WTC11 (cell line): ENCODE measurements at regions not wholly inside any gene's neighbourhood (a gene's known extent, or its start where the extent isn't known, plus 50 kb on each side); places are given as distances from the start of the nearest gene placed in this dataset.

ENCODE experiments used
- ATAC-seq: fragments of 200-7000 bp; cut with Tn5 transposase; 2 replicates; pipeline ENCODE4 v1.10.0; 2021; ENCODE audit warnings: mild to moderate bottlenecking, moderate library complexity
- CTCF ChIA-PET: fragments of 300-600 bp; sonication (Branson Sonifier 250); formaldehyde crosslinking; loops from one replicate; lab custom pipeline; 2021; ENCODE audit warnings: antibody characterized with exemption; lab: Charles Lee
- POLR2A ChIA-PET: fragments of 350-600 bp; sonication (Branson Sonifier 250); formaldehyde crosslinking; loops from one replicate; lab custom pipeline; 2021; ENCODE audit warnings: antibody characterized with exemption; lab: Charles Lee
- DNase-seq: peaks from one replicate; pipeline ENCODE4 v3.0.0; 2021; ENCODE audit warnings: low spot score
- H3K27ac Mint-ChIP-seq: 2 replicates; pipeline ENCODE4 v1.8.0; 2021; ENCODE audit warnings: mixed read lengths
- H3K27me3 Mint-ChIP-seq: 2 replicates; pipeline ENCODE4 v1.8.0; 2021; ENCODE audit warnings: low read depth, mild to moderate bottlenecking, moderate library complexity, mixed read lengths
- H3K36me3 Mint-ChIP-seq: 2 replicates; pipeline ENCODE4 v1.8.0; 2021; ENCODE audit warnings: mixed read lengths
- H3K4me1 Mint-ChIP-seq: 2 replicates; pipeline ENCODE4 v1.8.0; 2022; ENCODE audit warnings: mixed read lengths
- H3K4me3 Mint-ChIP-seq: 2 replicates; pipeline ENCODE4 v1.8.0; 2021; ENCODE audit warnings: mild to moderate bottlenecking, moderate library complexity, mixed read lengths
- H3K9me3 Mint-ChIP-seq: 2 replicates; pipeline ENCODE4 v1.8.0; 2021; ENCODE audit warnings: mixed read lengths
- ELF4 ChIP-seq: sonication (generic); formaldehyde crosslinking; IDR thresholded peaks from 2 replicates; pipeline ENCODE4 v1.8.1; 2022; ENCODE audit warnings: low read depth, mild to moderate bottlenecking, moderate library complexity, missing genetic modification reagents
- ESRRA ChIP-seq: sonication (generic); formaldehyde crosslinking; IDR thresholded peaks from 2 replicates; pipeline ENCODE4 v1.8.1; 2022; ENCODE audit warnings: mild to moderate bottlenecking, missing genetic modification reagents, borderline replicate concordance
- FOXK1 ChIP-seq: sonication (generic); formaldehyde crosslinking; IDR thresholded peaks from 2 replicates; pipeline ENCODE4 v1.8.0; 2022; ENCODE audit warnings: mild to moderate bottlenecking, moderate library complexity, missing genetic modification reagents
- FOXP1 ChIP-seq: sonication (generic); formaldehyde crosslinking; IDR thresholded peaks from 2 replicates; pipeline ENCODE4 v1.8.0; 2022; ENCODE audit warnings: missing genetic modification reagents, mild to moderate bottlenecking, moderate library complexity, borderline replicate concordance
- GABPB1 ChIP-seq: sonication (generic); formaldehyde crosslinking; IDR thresholded peaks from 2 replicates; pipeline ENCODE4 v1.8.1; 2023; ENCODE audit warnings: mild to moderate bottlenecking, missing genetic modification reagents
- MXD4 ChIP-seq: fragments of 250-450 bp; sonication (Bioruptor Pico); IDR thresholded peaks from 2 replicates; pipeline ENCODE4 v1.8.0; 2021; ENCODE audit warnings: mild to moderate bottlenecking, moderate library complexity, borderline replicate concordance
- MYBL2 ChIP-seq: sonication (generic); formaldehyde crosslinking; IDR thresholded peaks from 2 replicates; pipeline ENCODE4 v1.8.1; 2023; ENCODE audit warnings: mild to moderate bottlenecking, moderate library complexity, missing genetic modification reagents
- NFATC4 ChIP-seq: fragments of 250-450 bp; sonication (Bioruptor Pico); IDR thresholded peaks from 2 replicates; pipeline ENCODE4 v1.9.0; 2021; ENCODE audit warnings: mild to moderate bottlenecking
- NR1H2 ChIP-seq: sonication (generic); formaldehyde crosslinking; IDR thresholded peaks from 2 replicates; pipeline ENCODE4 v1.9.0; 2021; ENCODE audit warnings: mild to moderate bottlenecking, moderate library complexity, missing genetic modification reagents
- TF ChIP-seq, protein P1 (sequence below): fragments of 250-450 bp; sonication (Bioruptor Pico); IDR thresholded peaks from 2 replicates; pipeline ENCODE4 v1.9.0; 2021; ENCODE audit warnings: mild to moderate bottlenecking
- TF ChIP-seq, protein P2 (sequence below): fragments of 200-600 bp; IDR thresholded peaks from 2 replicates; pipeline ENCODE4 v1.8.0; 2022; ENCODE audit warnings: antibody characterized with exemption
- TF ChIP-seq, protein P3 (sequence below): sonication (generic); formaldehyde crosslinking; IDR thresholded peaks from 2 replicates; pipeline ENCODE4 v1.8.1; 2023; ENCODE audit warnings: mild to moderate bottlenecking, missing genetic modification reagents
- TF ChIP-seq, protein P4 (sequence below): sonication (generic); formaldehyde crosslinking; IDR thresholded peaks from 2 replicates; pipeline ENCODE4 v1.8.1; 2023; ENCODE audit warnings: mild to moderate bottlenecking, missing genetic modification reagents
- TF ChIP-seq, protein P5 (sequence below): sonication (generic); formaldehyde crosslinking; IDR thresholded peaks from 2 replicates; pipeline ENCODE4 v1.8.1; 2022; ENCODE audit warnings: missing genetic modification reagents, borderline replicate concordance

DNA sequence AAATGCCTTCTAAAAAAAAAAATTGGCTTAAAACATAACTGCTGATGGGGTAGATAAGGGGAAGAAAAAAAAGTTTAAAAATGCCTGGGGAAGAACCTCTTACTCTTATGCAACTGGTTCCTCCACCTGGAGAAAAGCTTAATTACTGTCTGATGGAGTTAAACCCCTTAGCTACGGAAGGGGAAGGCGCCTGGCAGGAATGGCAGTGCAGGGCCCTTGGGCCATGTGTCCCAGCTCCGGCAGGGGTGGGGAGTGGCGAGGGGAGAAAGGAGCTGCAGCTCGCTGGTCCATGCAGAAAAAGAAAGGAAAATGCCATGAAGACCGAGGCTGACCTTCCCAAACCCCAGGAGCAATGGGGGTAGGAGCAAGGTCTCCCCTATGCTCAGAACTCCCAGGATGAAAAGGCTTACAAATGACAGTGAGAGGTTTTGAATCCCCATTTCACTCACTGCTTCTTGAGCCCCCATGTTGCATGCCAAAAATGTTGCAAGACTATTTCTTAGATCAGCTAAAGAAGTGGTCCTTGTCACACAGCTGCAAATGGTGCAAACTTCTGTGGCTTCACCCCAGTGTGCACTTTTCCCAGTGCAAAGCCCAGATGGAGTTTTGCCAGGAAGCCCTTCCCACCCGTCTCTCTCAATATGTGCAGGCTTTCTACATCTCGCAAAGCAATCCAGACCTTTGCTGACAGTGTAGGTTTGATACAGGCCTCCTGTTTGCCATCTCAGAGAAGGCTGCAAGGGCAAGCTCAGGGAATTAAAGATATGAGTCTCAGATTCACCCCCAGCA is 204.8 kb upstream of the CT83 start (continued):
- TF ChIP-seq, protein P1, sequence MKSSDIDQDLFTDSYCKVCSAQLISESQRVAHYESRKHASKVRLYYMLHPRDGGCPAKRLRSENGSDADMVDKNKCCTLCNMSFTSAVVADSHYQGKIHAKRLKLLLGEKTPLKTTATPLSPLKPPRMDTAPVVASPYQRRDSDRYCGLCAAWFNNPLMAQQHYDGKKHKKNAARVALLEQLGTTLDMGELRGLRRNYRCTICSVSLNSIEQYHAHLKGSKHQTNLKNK (CRISPR knock-in tag), result no peak
- TF ChIP-seq, protein P2, sequence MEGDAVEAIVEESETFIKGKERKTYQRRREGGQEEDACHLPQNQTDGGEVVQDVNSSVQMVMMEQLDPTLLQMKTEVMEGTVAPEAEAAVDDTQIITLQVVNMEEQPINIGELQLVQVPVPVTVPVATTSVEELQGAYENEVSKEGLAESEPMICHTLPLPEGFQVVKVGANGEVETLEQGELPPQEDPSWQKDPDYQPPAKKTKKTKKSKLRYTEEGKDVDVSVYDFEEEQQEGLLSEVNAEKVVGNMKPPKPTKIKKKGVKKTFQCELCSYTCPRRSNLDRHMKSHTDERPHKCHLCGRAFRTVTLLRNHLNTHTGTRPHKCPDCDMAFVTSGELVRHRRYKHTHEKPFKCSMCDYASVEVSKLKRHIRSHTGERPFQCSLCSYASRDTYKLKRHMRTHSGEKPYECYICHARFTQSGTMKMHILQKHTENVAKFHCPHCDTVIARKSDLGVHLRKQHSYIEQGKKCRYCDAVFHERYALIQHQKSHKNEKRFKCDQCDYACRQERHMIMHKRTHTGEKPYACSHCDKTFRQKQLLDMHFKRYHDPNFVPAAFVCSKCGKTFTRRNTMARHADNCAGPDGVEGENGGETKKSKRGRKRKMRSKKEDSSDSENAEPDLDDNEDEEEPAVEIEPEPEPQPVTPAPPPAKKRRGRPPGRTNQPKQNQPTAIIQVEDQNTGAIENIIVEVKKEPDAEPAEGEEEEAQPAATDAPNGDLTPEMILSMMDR, result no peak
- TF ChIP-seq FOXP1, result no peak
- TF ChIP-seq FOXK1, result no peak
- no peak for TF ChIP-seq MYBL2 (CRISPR knock-in tag)
- TF ChIP-seq, all 79 proteins: peak for 0

DNA sequence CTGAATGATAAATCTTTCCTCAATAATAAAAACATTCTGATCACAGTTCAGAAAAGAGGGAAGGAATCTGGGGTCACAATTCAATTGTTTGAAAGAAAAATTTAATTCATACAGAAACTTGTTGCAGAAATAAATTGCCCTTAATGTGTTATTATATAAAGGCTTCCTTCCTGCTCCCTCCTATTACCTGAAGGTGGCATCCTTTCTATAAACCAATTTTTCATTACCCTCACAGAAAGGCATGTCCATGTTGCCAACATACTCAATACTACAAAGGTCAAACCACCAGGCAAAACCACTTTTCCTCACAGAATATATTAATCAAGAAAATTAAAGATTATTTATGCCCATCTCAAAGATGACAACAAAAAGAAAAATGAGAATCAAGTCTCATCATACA is 194.3 kb upstream of the CT83 start:
- no peak for ATAC-seq
- no peaks in the 10 kb centered on the region; the same call in 1 of the 2 replicates for H3K27me3 Mint-ChIP-seq

More for the DNA sequence above, 194.3 kb upstream of the CT83 start:
- Mint-ChIP-seq H3K27ac (no peak overlapping the region), H3K4me1 (peaks cover 6% of the 10 kb centered on the region; the same call in 1 of the 2 replicates), H3K9me3 (peaks cover 8% of the 10 kb centered on the region), H3K36me3 (no peaks in the 10 kb centered on the region), H3K4me3 (no peak overlapping the region)
- no peak for DNase-seq
- ChIA-PET CTCF (no interaction called here), POLR2A (no interaction called here)
- TF ChIP-seq, protein P3, sequence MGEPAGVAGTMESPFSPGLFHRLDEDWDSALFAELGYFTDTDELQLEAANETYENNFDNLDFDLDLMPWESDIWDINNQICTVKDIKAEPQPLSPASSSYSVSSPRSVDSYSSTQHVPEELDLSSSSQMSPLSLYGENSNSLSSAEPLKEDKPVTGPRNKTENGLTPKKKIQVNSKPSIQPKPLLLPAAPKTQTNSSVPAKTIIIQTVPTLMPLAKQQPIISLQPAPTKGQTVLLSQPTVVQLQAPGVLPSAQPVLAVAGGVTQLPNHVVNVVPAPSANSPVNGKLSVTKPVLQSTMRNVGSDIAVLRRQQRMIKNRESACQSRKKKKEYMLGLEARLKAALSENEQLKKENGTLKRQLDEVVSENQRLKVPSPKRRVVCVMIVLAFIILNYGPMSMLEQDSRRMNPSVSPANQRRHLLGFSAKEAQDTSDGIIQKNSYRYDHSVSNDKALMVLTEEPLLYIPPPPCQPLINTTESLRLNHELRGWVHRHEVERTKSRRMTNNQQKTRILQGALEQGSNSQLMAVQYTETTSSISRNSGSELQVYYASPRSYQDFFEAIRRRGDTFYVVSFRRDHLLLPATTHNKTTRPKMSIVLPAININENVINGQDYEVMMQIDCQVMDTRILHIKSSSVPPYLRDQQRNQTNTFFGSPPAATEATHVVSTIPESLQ, result no peak
- no peak for TF ChIP-seq ELF4
- TF ChIP-seq, protein P4, sequence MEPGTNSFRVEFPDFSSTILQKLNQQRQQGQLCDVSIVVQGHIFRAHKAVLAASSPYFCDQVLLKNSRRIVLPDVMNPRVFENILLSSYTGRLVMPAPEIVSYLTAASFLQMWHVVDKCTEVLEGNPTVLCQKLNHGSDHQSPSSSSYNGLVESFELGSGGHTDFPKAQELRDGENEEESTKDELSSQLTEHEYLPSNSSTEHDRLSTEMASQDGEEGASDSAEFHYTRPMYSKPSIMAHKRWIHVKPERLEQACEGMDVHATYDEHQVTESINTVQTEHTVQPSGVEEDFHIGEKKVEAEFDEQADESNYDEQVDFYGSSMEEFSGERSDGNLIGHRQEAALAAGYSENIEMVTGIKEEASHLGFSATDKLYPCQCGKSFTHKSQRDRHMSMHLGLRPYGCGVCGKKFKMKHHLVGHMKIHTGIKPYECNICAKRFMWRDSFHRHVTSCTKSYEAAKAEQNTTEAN, result no peak
- TF ChIP-seq NFATC4 (CRISPR knock-in tag), result no peak
- no peak for TF ChIP-seq MXD4 (CRISPR knock-in tag)
- TF ChIP-seq, protein P2, result no peak
- TF ChIP-seq GABPB1 (CRISPR knock-in tag), result no peak
- no peak for TF ChIP-seq ESRRA (CRISPR knock-in tag)
- TF ChIP-seq NR1H2 (CRISPR knock-in tag), result no peak
- TF ChIP-seq, protein P5, sequence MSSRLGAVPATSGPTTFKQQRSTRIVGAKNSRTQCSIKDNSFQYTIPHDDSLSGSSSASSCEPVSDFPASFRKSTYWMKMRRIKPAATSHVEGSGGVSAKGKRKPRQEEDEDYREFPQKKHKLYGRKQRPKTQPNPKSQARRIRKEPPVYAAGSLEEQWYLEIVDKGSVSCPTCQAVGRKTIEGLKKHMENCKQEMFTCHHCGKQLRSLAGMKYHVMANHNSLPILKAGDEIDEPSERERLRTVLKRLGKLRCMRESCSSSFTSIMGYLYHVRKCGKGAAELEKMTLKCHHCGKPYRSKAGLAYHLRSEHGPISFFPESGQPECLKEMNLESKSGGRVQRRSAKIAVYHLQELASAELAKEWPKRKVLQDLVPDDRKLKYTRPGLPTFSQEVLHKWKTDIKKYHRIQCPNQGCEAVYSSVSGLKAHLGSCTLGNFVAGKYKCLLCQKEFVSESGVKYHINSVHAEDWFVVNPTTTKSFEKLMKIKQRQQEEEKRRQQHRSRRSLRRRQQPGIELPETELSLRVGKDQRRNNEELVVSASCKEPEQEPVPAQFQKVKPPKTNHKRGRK, result no peak
